ENCODE measurements at regions not wholly inside any gene's neighbourhood (a gene's known extent, or its start where the extent isn't known, plus 50 kb on each side); places are given as distances from the start of the nearest gene placed in this dataset.

DNA sequence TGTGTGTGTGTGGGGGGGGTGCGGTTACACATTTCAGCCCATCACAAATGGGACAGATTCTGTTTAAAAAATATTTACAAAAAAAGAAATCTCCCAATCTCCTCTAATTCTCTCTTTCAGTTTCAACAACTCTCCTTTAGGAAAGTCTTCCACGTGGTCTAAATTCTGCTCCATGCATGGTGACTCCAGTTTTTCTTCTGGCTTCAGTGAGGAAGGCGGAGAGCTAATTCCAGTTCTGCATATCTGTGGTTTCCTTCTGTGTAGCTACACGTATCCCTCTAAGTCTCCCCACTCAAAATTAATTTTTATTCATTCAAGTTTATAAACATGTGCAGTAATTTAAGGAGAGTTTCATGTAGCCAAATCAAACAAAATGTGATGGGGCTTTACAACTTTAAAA lies 111.6 kb downstream of the SLC4A3 start:
- H3K4me1 ChIP-seq (ENCODE audit: insufficient read depth, low read length): no peaks in the 10 kb centered on the region
- H3K9me2 ChIP-seq (replicated peaks; ENCODE audit: low read length): no peaks in the 10 kb centered on the region
- H3K27me3 ChIP-seq (ENCODE audit: low read length): no peaks in the 10 kb centered on the region
- TF ChIP-seq EZH2 (IDR thresholded peaks at IDR 0.05; ENCODE audit: low read length, unreplicated experiment): no peak
- TF ChIP-seq EZH2phosphoT487 (IDR thresholded peaks at IDR 0.05; ENCODE audit: borderline replicate concordance, low read length): no peak
- TF ChIP-seq, protein P1, sequence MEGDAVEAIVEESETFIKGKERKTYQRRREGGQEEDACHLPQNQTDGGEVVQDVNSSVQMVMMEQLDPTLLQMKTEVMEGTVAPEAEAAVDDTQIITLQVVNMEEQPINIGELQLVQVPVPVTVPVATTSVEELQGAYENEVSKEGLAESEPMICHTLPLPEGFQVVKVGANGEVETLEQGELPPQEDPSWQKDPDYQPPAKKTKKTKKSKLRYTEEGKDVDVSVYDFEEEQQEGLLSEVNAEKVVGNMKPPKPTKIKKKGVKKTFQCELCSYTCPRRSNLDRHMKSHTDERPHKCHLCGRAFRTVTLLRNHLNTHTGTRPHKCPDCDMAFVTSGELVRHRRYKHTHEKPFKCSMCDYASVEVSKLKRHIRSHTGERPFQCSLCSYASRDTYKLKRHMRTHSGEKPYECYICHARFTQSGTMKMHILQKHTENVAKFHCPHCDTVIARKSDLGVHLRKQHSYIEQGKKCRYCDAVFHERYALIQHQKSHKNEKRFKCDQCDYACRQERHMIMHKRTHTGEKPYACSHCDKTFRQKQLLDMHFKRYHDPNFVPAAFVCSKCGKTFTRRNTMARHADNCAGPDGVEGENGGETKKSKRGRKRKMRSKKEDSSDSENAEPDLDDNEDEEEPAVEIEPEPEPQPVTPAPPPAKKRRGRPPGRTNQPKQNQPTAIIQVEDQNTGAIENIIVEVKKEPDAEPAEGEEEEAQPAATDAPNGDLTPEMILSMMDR (conservative IDR thresholded peaks at IDR 0.05; ENCODE audit: low read depth, low read length): no peak
- intact Hi-C loops (cut with micrococcal nuclease): loop anchor here (5.0 kb wide), 2 partner anchors 413 to 538 kb away; no protein-coding TSS in a partner anchor
- no peaks in the 10 kb centered on the region for H4K20me1 ChIP-seq (ENCODE audit: low read length)
- CTCF ChIA-PET: no interaction called here
- H3K36me3 ChIP-seq (ENCODE audit: low read depth, low read length): no peaks in the 10 kb centered on the region
- no peaks in the 10 kb centered on the region for H3K79me2 ChIP-seq (ENCODE audit: low read length)
- H3F3A ChIP-seq (ENCODE audit: low read length, unreplicated experiment): no peaks in the 10 kb centered on the region
- H3K27ac ChIP-seq (ENCODE audit: low read length): no peak overlapping the region
- POLR2A ChIA-PET (ENCODE audit: unreplicated experiment): no interaction called here
- DNase-seq (no peak), ATAC-seq (no peak)
- H3K9me3 ChIP-seq (ENCODE audit: low read length): no peaks in the 10 kb centered on the region
- no TSS peak for BruUV-seq (replicated peaks)
- H2AFZ ChIP-seq (ENCODE audit: low read length): no peak overlapping the region
- H3K4me2 ChIP-seq (ENCODE audit: low read length): no peak overlapping the region
- no peak overlapping the region for H3K9ac ChIP-seq (ENCODE audit: low read length)
- H3K4me3 ChIP-seq (ENCODE audit: low read length): no peak overlapping the region

DNA sequence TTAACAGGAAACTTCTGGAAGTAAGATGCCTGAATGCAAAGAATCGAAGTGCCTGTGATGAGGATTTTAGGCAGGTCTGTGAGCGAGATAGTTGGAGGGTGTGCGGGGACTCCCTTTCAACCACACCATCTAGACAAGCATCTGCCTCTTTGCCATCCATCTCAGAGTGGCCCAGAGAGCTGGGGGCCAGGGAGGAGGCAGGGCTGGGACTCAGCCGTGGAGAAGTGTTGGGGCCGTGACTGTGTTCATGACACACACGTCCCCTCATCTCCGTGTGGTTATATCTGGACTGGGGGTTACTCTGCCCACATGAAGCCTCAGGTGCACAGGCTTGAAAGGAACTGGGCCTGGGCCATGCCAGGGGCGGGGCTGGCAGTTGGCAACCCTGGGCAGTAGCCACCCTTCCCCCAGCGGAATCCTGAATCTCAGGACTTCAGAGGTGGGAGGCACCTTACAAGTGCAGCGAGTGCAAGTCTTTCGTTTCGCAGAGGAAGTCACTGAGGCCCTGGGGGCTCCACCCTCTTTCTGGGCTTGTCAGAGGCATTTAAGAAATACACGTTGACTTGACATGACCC lies 112.5 kb downstream of the SLC4A3 start:
- H3F3A ChIP-seq (ENCODE audit: low read length, unreplicated experiment): no peaks in the 10 kb centered on the region
- no peak overlapping the region for H3K27ac ChIP-seq (ENCODE audit: low read length)
- H3K4me3 ChIP-seq (ENCODE audit: low read length): no peak overlapping the region
- no peaks in the 10 kb centered on the region for H3K36me3 ChIP-seq (ENCODE audit: low read depth, low read length)
- intact Hi-C loops (cut with micrococcal nuclease): loop anchor here (5.0 kb wide), 2 partner anchors 412 to 537 kb away; no protein-coding TSS in a partner anchor
- H3K4me2 ChIP-seq (ENCODE audit: low read length): no peak overlapping the region
- POLR2A ChIA-PET (ENCODE audit: unreplicated experiment): no interaction called here
- H3K27me3 ChIP-seq (ENCODE audit: low read length): no peaks in the 10 kb centered on the region
- ATAC-seq: no peak
- TF ChIP-seq EZH2phosphoT487 (IDR thresholded peaks at IDR 0.05; ENCODE audit: borderline replicate concordance, low read length) (no peak), EZH2 (IDR thresholded peaks at IDR 0.05; ENCODE audit: low read length, unreplicated experiment) (no peak)
- TF ChIP-seq, protein P1 (conservative IDR thresholded peaks at IDR 0.05; ENCODE audit: low read depth, low read length): no peak
- no peak for DNase-seq
- H3K9ac ChIP-seq (ENCODE audit: low read length): no peak overlapping the region
- no peaks in the 10 kb centered on the region for H3K9me3 ChIP-seq (ENCODE audit: low read length)
- CTCF ChIA-PET: no interaction called here
- H3K4me1 ChIP-seq (ENCODE audit: insufficient read depth, low read length): no peaks in the 10 kb centered on the region
- no peak overlapping the region for H2AFZ ChIP-seq (ENCODE audit: low read length)
- no peaks in the 10 kb centered on the region for H3K79me2 ChIP-seq (ENCODE audit: low read length)
- no TSS peak for BruUV-seq (replicated peaks)
- H4K20me1 ChIP-seq (ENCODE audit: low read length): no peaks in the 10 kb centered on the region
- H3K9me2 ChIP-seq (replicated peaks; ENCODE audit: low read length): no peaks in the 10 kb centered on the region

DNA sequence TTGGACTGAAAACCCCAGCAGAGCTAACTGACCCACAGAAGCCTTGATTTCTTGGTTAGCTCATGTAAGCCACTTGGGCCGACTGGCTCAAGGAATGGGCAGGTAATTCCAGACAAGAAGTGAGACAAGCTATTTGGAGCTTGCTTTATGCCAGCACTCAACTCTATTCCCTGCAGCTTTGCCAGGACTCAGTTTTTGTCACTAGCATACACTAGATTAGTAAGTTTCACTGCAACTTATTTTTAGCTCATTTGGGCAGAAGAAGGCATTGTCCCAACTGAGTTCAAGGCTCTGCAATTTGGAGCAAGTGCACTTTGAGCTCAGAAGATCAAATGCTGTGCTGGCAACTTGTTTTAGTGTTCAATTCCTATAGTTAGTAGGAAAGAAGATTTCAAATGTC lies 116.1 kb downstream of the SLC4A3 start:
- Histone ChIP-seq H3K9me3 (ENCODE audit: low read length) (no peaks in the 10 kb centered on the region), H3K4me2 (ENCODE audit: low read length) (no peak overlapping the region), H3K9me2 (replicated peaks; ENCODE audit: low read length) (no peaks in the 10 kb centered on the region), H3F3A (ENCODE audit: low read length, unreplicated experiment) (no peaks in the 10 kb centered on the region), H3K9ac (ENCODE audit: low read length) (no peak overlapping the region), H2AFZ (ENCODE audit: low read length) (no peak overlapping the region), H3K36me3 (ENCODE audit: low read depth, low read length) (no peaks in the 10 kb centered on the region), H3K27me3 (ENCODE audit: low read length) (no peaks in the 10 kb centered on the region), H3K4me1 (ENCODE audit: insufficient read depth, low read length) (no peaks in the 10 kb centered on the region), H4K20me1 (ENCODE audit: low read length) (no peaks in the 10 kb centered on the region), H3K4me3 (ENCODE audit: low read length) (no peak overlapping the region), H3K79me2 (ENCODE audit: low read length) (no peaks in the 10 kb centered on the region), H3K27ac (ENCODE audit: low read length) (no peak overlapping the region)
- no peak for DNase-seq
- no peak for ATAC-seq
- ChIA-PET CTCF (no interaction called here), POLR2A (ENCODE audit: unreplicated experiment) (no interaction called here)
- BruUV-seq (replicated peaks): no TSS peak
- no peak for TF ChIP-seq EZH2 (IDR thresholded peaks at IDR 0.05; ENCODE audit: low read length, unreplicated experiment)
- TF ChIP-seq, protein P1 (conservative IDR thresholded peaks at IDR 0.05; ENCODE audit: low read depth, low read length): no peak
- TF ChIP-seq EZH2phosphoT487 (IDR thresholded peaks at IDR 0.05; ENCODE audit: borderline replicate concordance, low read length): no peak
- intact Hi-C loops (cut with micrococcal nuclease): no loop called here
